ENCODE measurements at regions not wholly inside any gene's neighbourhood (a gene's known extent, or its start where the extent isn't known, plus 50 kb on each side); places are given as distances from the start of the nearest gene placed in this dataset.

DNA sequence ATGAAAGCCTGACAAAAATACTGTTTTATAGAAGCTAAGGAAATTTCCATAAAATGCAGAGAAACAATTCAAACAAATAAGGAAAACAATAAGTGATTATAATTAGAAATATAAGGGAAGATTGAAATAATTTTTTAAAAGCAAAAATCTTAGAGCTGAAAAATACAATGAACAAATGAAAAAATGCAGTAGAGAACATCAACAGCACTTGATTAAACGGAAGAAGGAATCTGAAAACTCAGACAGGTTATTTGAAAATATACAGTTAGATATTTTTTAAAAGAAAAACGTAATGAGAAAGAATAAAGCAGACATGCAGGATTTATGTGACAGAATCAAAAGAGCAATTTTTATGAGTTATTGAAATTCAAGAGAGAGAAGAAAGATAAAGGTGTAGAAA lies 279.1 kb upstream of the MAGI2 start:
- TF ChIP-seq, protein P1, sequence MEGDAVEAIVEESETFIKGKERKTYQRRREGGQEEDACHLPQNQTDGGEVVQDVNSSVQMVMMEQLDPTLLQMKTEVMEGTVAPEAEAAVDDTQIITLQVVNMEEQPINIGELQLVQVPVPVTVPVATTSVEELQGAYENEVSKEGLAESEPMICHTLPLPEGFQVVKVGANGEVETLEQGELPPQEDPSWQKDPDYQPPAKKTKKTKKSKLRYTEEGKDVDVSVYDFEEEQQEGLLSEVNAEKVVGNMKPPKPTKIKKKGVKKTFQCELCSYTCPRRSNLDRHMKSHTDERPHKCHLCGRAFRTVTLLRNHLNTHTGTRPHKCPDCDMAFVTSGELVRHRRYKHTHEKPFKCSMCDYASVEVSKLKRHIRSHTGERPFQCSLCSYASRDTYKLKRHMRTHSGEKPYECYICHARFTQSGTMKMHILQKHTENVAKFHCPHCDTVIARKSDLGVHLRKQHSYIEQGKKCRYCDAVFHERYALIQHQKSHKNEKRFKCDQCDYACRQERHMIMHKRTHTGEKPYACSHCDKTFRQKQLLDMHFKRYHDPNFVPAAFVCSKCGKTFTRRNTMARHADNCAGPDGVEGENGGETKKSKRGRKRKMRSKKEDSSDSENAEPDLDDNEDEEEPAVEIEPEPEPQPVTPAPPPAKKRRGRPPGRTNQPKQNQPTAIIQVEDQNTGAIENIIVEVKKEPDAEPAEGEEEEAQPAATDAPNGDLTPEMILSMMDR (IDR thresholded peaks at IDR 0.05): no peak
- no peak for TF ChIP-seq EZH2 (IDR thresholded peaks at IDR 0.05)

Data from neural progenitor cell (in vitro differentiated cells).